GM18858 (cell line): ENCODE measurements at regions not wholly inside any gene's neighbourhood (a gene's known extent, or its start where the extent isn't known, plus 50 kb on each side); places are given as distances from the start of the nearest gene placed in this dataset.
"Not testable (repeated sequence)": the region's sequence is repeated elsewhere in the genome, so short reads cannot be mapped to it uniquely, and the experiment has no call there.

ENCODE experiments used
- ATAC-seq: cut with Tn5 transposase; IDR thresholded peaks from one replicate; pipeline ENCODE4 v1.9.1; 2021; ENCODE audit not compliant: unreplicated experiment

GRCh38 chr4:123624959-123625358 is 228.4 kb downstream of the SPRY1 start:
- peak; percentile 61 for ATAC-seq

- no peak for ATAC-seq
Measured at GRCh38 chr4:123628288-123628687, 231.7 kb downstream of the SPRY1 start.

- ATAC-seq, result no peak
Measured at GRCh38 chr4:123631786-123632692, 235.4 kb downstream of the SPRY1 start.

DNA sequence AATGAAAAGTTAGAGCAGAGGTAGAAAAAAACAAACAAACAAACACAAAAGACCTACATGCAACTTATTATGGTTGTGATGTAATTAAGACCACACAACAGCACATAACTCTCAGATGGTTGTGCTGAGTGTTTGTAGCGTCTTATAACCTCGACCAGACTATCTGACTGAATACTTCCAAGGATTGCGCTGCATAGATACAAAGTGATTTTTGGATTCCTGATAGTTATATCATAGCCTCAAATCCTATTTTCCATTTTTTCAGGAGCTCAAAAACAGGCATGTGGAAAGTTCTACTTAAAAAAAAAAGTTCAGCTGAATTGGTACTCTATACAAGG is 236.1 kb downstream of the SPRY1 start:
- no peak for ATAC-seq

DNA sequence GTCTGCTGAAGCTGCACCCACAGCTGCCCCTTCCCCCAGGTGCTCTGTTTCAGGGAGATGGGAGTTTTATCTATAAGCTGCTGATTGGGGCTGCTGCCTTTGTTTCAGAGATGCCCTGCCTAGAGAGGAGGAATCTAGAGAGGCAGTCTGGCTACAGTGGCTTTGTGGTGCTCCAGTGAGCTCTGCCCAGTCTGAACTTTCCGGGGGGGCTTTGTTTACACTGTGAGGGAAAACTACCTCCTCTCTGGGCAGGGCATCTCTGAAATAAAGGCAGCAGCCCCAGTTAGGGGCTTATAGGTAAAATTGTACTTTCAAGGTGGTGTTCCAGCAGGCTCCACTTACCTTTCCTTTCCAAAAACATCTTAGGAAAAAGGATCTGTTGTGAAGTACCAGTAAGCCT is 242.2 kb downstream of the SPRY1 start:
- ATAC-seq, result no peak

GRCh38 chr4:123640271-123640670 is 243.7 kb downstream of the SPRY1 start:
- no peak for ATAC-seq

DNA sequence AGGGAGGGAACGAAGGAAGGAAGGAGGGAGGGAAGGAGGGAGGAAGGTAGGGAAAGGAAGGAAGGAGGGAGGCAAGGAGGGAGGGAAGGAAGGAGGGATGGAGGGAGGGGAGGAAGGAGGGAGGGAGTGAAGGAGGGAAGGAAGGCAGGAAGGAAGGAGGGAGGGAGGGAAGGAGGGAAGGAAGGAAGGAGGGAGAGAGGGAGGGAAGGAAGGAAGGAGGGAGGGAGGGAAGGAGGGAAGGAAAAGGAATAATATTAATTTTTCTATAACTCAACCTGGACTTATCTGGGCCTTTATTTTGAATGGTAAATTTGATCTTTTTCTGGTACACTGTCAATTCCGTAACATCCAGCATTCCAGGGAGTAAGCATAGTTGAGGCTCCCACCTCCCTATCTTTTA is 244.2 kb downstream of the SPRY1 start:
- ATAC-seq, result no peak

GRCh38 chr4:123643691-123644090 is 247.1 kb downstream of the SPRY1 start:
- ATAC-seq, result no peak

GRCh38 chr4:123649250-123649644 is 252.7 kb downstream of the SPRY1 start:
- ATAC-seq, result peak; percentile 95

GRCh38 chr4:123649645-123650391 is 253.2 kb downstream of the SPRY1 start:
- ATAC-seq, result no peak

- no peak for ATAC-seq
Measured at GRCh38 chr4:123651066-123651465, 254.5 kb downstream of the SPRY1 start.

DNA sequence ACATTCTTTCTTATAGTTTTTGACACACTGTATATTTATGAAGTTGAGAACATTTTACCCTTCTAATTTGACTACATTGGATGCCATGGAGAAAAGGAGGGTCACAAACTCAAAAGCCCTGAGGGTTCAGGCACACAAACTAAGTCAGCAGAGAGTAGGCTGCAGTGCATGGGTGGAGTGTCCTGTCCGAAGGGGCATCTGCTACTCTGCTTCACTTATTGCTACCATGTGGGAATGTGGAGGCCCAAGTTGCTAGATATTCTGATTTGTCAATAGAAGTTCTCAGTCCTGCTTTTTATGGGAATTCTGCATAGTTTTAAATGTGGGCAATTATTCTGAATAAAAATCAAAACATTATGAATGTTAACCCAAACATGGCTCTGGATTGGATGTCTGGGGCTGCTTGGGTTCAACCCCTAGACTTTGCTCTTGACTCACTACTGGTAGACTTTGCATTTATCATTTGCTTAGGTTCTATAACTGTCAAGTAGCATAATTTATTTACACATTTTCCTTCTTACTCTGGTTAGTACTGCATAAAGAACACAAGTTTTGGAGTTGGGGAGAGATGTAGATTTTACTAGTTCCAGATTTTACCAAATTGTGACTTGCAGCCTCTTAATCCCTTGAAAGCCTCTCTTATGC is 255.1 kb downstream of the SPRY1 start:
- no peak for ATAC-seq

DNA sequence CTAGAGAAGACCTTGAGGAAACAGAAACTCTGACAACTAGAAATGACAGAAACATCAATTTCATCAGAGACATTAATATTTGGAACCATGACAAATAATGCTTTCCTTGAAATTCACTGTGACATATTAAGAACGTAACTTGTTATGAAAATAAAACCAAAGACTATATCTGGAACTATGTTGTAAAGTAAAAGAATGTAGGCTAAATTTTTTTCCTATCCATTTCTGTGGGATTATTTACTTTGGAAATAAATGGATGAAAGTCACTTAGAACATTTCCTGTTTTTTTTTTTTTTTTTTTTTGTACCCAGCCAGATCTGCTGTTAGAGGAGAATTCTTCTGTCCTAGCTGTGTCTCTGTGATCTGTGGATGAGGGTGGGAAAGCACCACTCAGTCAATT is 255.9 kb downstream of the SPRY1 start:
- no peak for ATAC-seq

DNA sequence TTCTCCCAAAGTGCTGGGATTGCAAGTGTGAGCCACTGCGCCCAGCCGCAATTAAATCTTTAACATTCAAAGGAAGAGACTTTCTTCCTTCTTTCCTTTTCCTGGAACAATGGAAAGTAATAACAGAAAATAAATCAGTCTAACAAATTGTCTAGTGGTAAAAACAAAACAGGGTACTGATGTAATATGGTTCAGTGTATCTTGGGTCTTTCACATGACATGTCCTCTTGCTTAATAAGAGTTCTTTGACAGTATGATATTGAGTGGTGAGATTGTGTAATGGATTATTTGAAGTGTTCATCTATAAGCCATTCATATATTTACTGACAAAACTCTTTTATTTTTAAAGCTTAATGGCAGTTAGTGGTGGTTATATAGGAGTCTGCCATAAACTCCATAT is 256.6 kb downstream of the SPRY1 start:
- no peak for ATAC-seq

DNA sequence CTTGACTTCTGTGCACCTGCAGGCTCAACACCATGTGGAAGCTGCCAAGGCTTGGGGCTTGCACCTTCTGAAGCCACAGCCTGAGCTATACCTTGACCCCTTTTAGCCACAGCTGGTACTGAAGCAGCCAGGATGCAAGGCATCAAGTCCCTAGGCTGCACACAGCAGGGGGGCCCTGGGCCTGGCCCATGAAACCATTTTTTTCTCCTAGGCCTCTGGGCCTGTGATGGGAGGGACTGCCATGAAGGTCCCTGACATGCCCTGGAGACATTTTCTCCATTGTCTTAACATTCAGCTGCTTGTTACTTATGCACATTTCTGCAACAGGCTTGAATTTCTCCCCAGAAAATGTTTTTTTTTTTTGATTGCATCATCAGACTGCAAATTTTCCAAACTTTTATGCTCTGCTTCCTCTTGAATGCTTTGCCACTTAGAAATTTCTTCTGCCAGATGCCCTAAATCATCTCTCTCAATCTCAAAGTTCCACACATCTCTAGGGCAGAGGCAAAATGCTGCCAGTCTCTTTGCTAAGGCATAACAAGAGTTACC is 260.2 kb downstream of the SPRY1 start:
- not testable (repeated sequence) for ATAC-seq

GRCh38 chr4:123657606-123658005 is 261.0 kb downstream of the SPRY1 start:
- ATAC-seq, result not testable (repeated sequence)

GRCh38 chr4:123659262-123659661 is 262.7 kb downstream of the SPRY1 start:
- ATAC-seq, result no peak

GRCh38 chr4:123659730-123660129 is 263.1 kb downstream of the SPRY1 start:
- no peak for ATAC-seq

- no peak for ATAC-seq
Measured at GRCh38 chr4:123661080-123661737, 264.6 kb downstream of the SPRY1 start.

GRCh38 chr4:123662827-123663226 is 266.2 kb downstream of the SPRY1 start:
- no peak for ATAC-seq

- no peak for ATAC-seq
Measured at GRCh38 chr4:123666486-123666885, 269.9 kb downstream of the SPRY1 start.
